ENCODE measurements at regions not wholly inside any gene's neighbourhood (a gene's known extent, or its start where the extent isn't known, plus 50 kb on each side); places are given as distances from the start of the nearest gene placed in this dataset.

DNA sequence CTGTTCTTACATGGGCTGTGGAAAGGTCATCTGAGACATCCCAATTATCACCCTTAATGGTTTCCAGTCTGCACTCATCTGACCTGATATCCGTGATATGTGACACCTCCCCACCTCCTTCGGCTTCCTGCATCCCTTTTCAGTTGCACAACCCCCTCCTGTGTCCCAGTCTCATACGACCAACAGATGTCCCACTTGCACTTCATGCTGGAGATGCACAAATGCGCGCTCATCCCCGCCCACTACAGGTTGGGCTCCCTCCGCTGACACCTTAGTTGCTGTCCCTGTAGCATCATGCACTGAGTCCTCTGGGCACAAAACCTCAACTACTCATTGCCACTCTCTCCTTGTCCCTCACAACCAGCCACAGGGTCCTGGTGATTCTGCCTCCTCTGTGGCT, 94.4 kb downstream of the MIS18A start:
- TF ChIP-seq, protein P1, sequence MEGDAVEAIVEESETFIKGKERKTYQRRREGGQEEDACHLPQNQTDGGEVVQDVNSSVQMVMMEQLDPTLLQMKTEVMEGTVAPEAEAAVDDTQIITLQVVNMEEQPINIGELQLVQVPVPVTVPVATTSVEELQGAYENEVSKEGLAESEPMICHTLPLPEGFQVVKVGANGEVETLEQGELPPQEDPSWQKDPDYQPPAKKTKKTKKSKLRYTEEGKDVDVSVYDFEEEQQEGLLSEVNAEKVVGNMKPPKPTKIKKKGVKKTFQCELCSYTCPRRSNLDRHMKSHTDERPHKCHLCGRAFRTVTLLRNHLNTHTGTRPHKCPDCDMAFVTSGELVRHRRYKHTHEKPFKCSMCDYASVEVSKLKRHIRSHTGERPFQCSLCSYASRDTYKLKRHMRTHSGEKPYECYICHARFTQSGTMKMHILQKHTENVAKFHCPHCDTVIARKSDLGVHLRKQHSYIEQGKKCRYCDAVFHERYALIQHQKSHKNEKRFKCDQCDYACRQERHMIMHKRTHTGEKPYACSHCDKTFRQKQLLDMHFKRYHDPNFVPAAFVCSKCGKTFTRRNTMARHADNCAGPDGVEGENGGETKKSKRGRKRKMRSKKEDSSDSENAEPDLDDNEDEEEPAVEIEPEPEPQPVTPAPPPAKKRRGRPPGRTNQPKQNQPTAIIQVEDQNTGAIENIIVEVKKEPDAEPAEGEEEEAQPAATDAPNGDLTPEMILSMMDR (IDR thresholded peaks at IDR 0.05 in 8 of 11, conservative IDR thresholded peaks at IDR 0.05 in 3 of 11) = no peak
- no peak for TF ChIP-seq POLR2A (IDR thresholded peaks at IDR 0.05)

Data from spleen (tissue), 7 donors.